GM11168 (cell line): ENCODE measurements at regions not wholly inside any gene's neighbourhood (a gene's known extent, or its start where the extent isn't known, plus 50 kb on each side); places are given as distances from the start of the nearest gene placed in this dataset.

Source experiments
- in situ Hi-C: fragments of 300-500 bp; cut with MboI; formaldehyde crosslinking; loops from one replicate; pipeline ENCODE4 v1.12.0; 2022; ENCODE audit warnings: low sequenced_read_pairs; ENCODE audit not compliant: unreplicated experiment

- in situ Hi-C loops = no loop called here
Observed at GRCh38 chr2:57720728-57721627, 325.6 kb upstream of the VRK2 start.

GRCh38 chr2:57725337-57725947 is 321.2 kb upstream of the VRK2 start:
- in situ Hi-C loops = no loop called here

GRCh38 chr2:57726294-57726693 is 320.3 kb upstream of the VRK2 start:
- in situ Hi-C loops = no loop called here

- in situ Hi-C loops = no loop called here
Observed at GRCh38 chr2:57728691-57729090, 317.9 kb upstream of the VRK2 start.

- in situ Hi-C loops = no loop called here
Observed at GRCh38 chr2:57733956-57734355, 312.6 kb upstream of the VRK2 start.

GRCh38 chr2:57740891-57741290 is 305.7 kb upstream of the VRK2 start:
- in situ Hi-C loops = no loop called here

GRCh38 chr2:57753636-57754035 is 293.0 kb upstream of the VRK2 start:
- in situ Hi-C loops = no loop called here

- in situ Hi-C loops = no loop called here
Observed at GRCh38 chr2:57758686-57759085, 287.9 kb upstream of the VRK2 start.

GRCh38 chr2:57759131-57759530 is 287.5 kb upstream of the VRK2 start:
- in situ Hi-C loops = no loop called here

GRCh38 chr2:57759822-57760300 is 286.7 kb upstream of the VRK2 start:
- in situ Hi-C loops = loop anchor here (10.0 kb wide), 1 partner anchor 125 kb away; no protein-coding TSS in a partner anchor

- in situ Hi-C loops = loop anchor here (10.0 kb wide), 1 partner anchor 124 kb away; no protein-coding TSS in a partner anchor
Observed at GRCh38 chr2:57760381-57760801, 286.2 kb upstream of the VRK2 start.

- in situ Hi-C loops = no loop called here
Observed at GRCh38 chr2:57776916-57777315, 269.7 kb upstream of the VRK2 start.

- in situ Hi-C loops = no loop called here
Observed at GRCh38 chr2:57782587-57782986, 264.0 kb upstream of the VRK2 start.

GRCh38 chr2:57793310-57793709 is 253.3 kb upstream of the VRK2 start:
- in situ Hi-C loops = no loop called here

- in situ Hi-C loops = no loop called here
Observed at GRCh38 chr2:57796527-57796926, 250.1 kb upstream of the VRK2 start.

GRCh38 chr2:57798346-57798745 is 248.3 kb upstream of the VRK2 start:
- in situ Hi-C loops = no loop called here

- in situ Hi-C loops = no loop called here
Observed at GRCh38 chr2:57802243-57802642, 244.4 kb upstream of the VRK2 start.

GRCh38 chr2:57804971-57805370 is 241.6 kb upstream of the VRK2 start:
- in situ Hi-C loops = no loop called here

- in situ Hi-C loops = no loop called here
Observed at GRCh38 chr2:57806449-57806968, 240.1 kb upstream of the VRK2 start.

- in situ Hi-C loops = no loop called here
Observed at GRCh38 chr2:57809230-57809629, 237.4 kb upstream of the VRK2 start.

- in situ Hi-C loops = no loop called here
Observed at GRCh38 chr2:57821088-57821487, 225.5 kb upstream of the VRK2 start.
